Caco-2 (cell line): ENCODE measurements at regions not wholly inside any gene's neighbourhood (a gene's known extent, or its start where the extent isn't known, plus 50 kb on each side); places are given as distances from the start of the nearest gene placed in this dataset.

Experiments used
- BruUV-seq: library from RNA; stranded (reverse); fragments of 400-500 nt; replicated peaks from 2 replicates; lab custom pipeline; 2021; lab: Mats Ljungman, UMichigan
- CTCF ChIA-PET: fragments of 300-600 bp; sonication (Branson Sonifier 250); formaldehyde crosslinking; loops from one replicate; lab custom pipeline; 2022; ENCODE audit warnings: antibody characterized with exemption; lab: Charles Lee
- POLR2A ChIA-PET: fragments of 300-600 bp; sonication (Branson Sonifier 250); formaldehyde crosslinking; loops from one replicate; lab custom pipeline; 2022; ENCODE audit warnings: antibody characterized with exemption; lab: Charles Lee
- DNase-seq, 2 experiments: peaks; one replicate each; pipeline versions ENCODE4 v3.0.0 to v3.0.0-alpha.2; 2020 to 2022
- H3K27me3 ChIP-seq: replicated peaks from 2 replicates; pipeline ENCODE4 v1.6.0; 2011; ENCODE audit warnings: low read length; ENCODE audit not compliant: control insufficient read depth, insufficient read depth
- H3K36me3 ChIP-seq: 2 replicates; pipeline ENCODE4 v1.5.1; 2011; ENCODE audit warnings: low read length; ENCODE audit not compliant: control insufficient read depth, insufficient read depth
- H3K4me1 ChIP-seq: fragments of 250-450 bp; sonication (Bioruptor Pico); 2 replicates; pipeline ENCODE4 v1.5.1; 2020; ENCODE audit warnings: mild to moderate bottlenecking
- H3K4me3 ChIP-seq: 2 replicates; pipeline ENCODE4 v1.5.1; 2011; ENCODE audit warnings: low read depth, mild to moderate bottlenecking, control low read depth, low read length
- H3K9me3 ChIP-seq: fragments of 250-450 bp; sonication (Bioruptor Pico); 2 replicates; pipeline ENCODE4 v1.5.1; 2020; ENCODE audit warnings: mild to moderate bottlenecking, moderate library complexity
- H3K27ac Mint-ChIP-seq: one replicate; pipeline ENCODE4 v1.8.0; 2022; ENCODE audit warnings: mixed read lengths; ENCODE audit not compliant: unreplicated experiment
- H3K27me3 Mint-ChIP-seq: one replicate; pipeline ENCODE4 v1.8.0; 2022; ENCODE audit warnings: mixed read lengths; ENCODE audit not compliant: insufficient read depth, unreplicated experiment
- H3K36me3 Mint-ChIP-seq: one replicate; pipeline ENCODE4 v1.8.0; 2022; ENCODE audit warnings: mild to moderate bottlenecking, mixed read lengths; ENCODE audit not compliant: insufficient read depth, unreplicated experiment
- H3K4me1 Mint-ChIP-seq: one replicate; pipeline ENCODE4 v1.8.0; 2022; ENCODE audit warnings: low read depth, mixed read lengths; ENCODE audit not compliant: unreplicated experiment
- H3K4me3 Mint-ChIP-seq: one replicate; pipeline ENCODE4 v1.8.0; 2022; ENCODE audit warnings: mild to moderate bottlenecking, moderate library complexity, mixed read lengths; ENCODE audit not compliant: unreplicated experiment
- H3K9me3 Mint-ChIP-seq: one replicate; pipeline ENCODE4 v1.8.0; 2022; ENCODE audit warnings: mixed read lengths; ENCODE audit not compliant: unreplicated experiment
- CTCF ChIP-seq, 2 experiments: fragments of 200-600 bp in 1 of 2; IDR thresholded peaks; 1 replicate in 1 of 2; 2 replicates in 1 of 2; pipeline versions ENCODE4 v1.5.1 to v1.8.0; 2011 to 2022; ENCODE audit warnings: antibody characterized with exemption in 1 of 2, control low read depth in 1 of 2, inconsistent platforms in 1 of 2, low read depth in 1 of 2, low read length in 1 of 2, mild to moderate bottlenecking in 1 of 2, moderate library complexity in 1 of 2; ENCODE audit not compliant: insufficient read depth in 1 of 2, severe bottlenecking in 1 of 2, unreplicated experiment in 1 of 2
- intact Hi-C: fragments of 100-400 bp; cut with micrococcal nuclease; formaldehyde crosslinking; loops from one replicate; pipeline ENCODE4 v1.10.0; 2022; ENCODE audit not compliant: unreplicated experiment

GRCh38 chr20:53737396-53738038, 143.9 kb upstream of the ZNF217 start:
- no peak for DNase-seq
- Mint-ChIP-seq H3K27me3 (no peaks in the 10 kb centered on the region), H3K4me1 (peaks cover 74% of the 10 kb centered on the region), H3K4me3 (peak overlapping the region; percentile 72), H3K27ac (peak overlapping the region; percentile 95), H3K9me3 (no peaks in the 10 kb centered on the region), H3K36me3 (peaks cover 5% of the 10 kb centered on the region)
- Histone ChIP-seq H3K9me3 (no peaks in the 10 kb centered on the region), H3K4me3 (peak overlapping the region; percentile 35), H3K36me3 (no peaks in the 10 kb centered on the region), H3K4me1 (peaks cover 75% of the 10 kb centered on the region), H3K27me3 (no peaks in the 10 kb centered on the region)
- intact Hi-C loops: loop anchor here (1.0 to 10.0 kb wide), 10 partner anchors 11 to 327 kb away; no protein-coding TSS in a partner anchor
- POLR2A ChIA-PET: interaction anchor here (0.6 to 2.7 kb wide), 8 partner anchors 24 to 116 kb away, joined by 3 to 34 read pairs (median 6); no protein-coding TSS in a partner anchor
- TF ChIP-seq CTCF (IDR thresholded peaks at IDR 0.05; ENCODE audit: insufficient read depth in 1 of 2, low read depth in 1 of 2, low read length in 1 of 2, severe bottlenecking in 1 of 2, unreplicated experiment in 1 of 2): no peak
- CTCF ChIA-PET: interaction anchor here (0.7 to 2.7 kb wide), 9 partner anchors 19 to 167 kb away, joined by 3 to 14 read pairs (median 4); no protein-coding TSS in a partner anchor
- BruUV-seq: no TSS peak

- no peaks in the 10 kb centered on the region for H3K9me3 ChIP-seq
- no peak for TF ChIP-seq CTCF (IDR thresholded peaks at IDR 0.05; ENCODE audit: insufficient read depth in 1 of 2, low read depth in 1 of 2, low read length in 1 of 2, severe bottlenecking in 1 of 2, unreplicated experiment in 1 of 2)
- POLR2A ChIA-PET: interaction anchor here (0.5 to 2.7 kb wide), 5 partner anchors 23 to 129 kb away, joined by 3 to 12 read pairs (median 5); no protein-coding TSS in a partner anchor
- H3K27me3 Mint-ChIP-seq: no peaks in the 10 kb centered on the region
- H3K27me3 ChIP-seq: no peaks in the 10 kb centered on the region
- peaks cover 77% of the 10 kb centered on the region for H3K4me1 ChIP-seq
- no peaks in the 10 kb centered on the region for H3K9me3 Mint-ChIP-seq
- H3K36me3 ChIP-seq: no peaks in the 10 kb centered on the region
- no TSS peak for BruUV-seq
- H3K36me3 Mint-ChIP-seq: peaks cover 5% of the 10 kb centered on the region
- peak overlapping the region; percentile 95 for H3K27ac Mint-ChIP-seq
- no peak for DNase-seq
- CTCF ChIA-PET: interaction anchor here (0.6 to 2.2 kb wide), 11 partner anchors 18 to 179 kb away, joined by 3 to 14 read pairs (median 3); no protein-coding TSS in a partner anchor
- H3K4me3 ChIP-seq: no peak overlapping the region
- peaks cover 74% of the 10 kb centered on the region for H3K4me1 Mint-ChIP-seq
- H3K4me3 Mint-ChIP-seq: peak overlapping the region; percentile 72
- intact Hi-C loops: loop anchor here (10.0 kb wide), 1 partner anchor 328 kb away; no protein-coding TSS in a partner anchor
These were observed 143.2 kb upstream of the ZNF217 start for GRCh38 chr20:53736757-53737395.

- H3K36me3 Mint-ChIP-seq: peaks cover 5% of the 10 kb centered on the region
- peaks cover 71% of the 10 kb centered on the region for H3K4me1 Mint-ChIP-seq
- no peaks in the 10 kb centered on the region for H3K36me3 ChIP-seq
- peaks cover 72% of the 10 kb centered on the region for H3K4me1 ChIP-seq
- no peaks in the 10 kb centered on the region for H3K9me3 ChIP-seq
- no peaks in the 10 kb centered on the region for H3K27me3 Mint-ChIP-seq
- no TSS peak for BruUV-seq
- peak overlapping the region; percentile 72 for H3K4me3 Mint-ChIP-seq
- peak overlapping the region; percentile 95 for H3K27ac Mint-ChIP-seq
- POLR2A ChIA-PET: interaction anchor here (0.5 to 2.7 kb wide), 7 partner anchors 29 to 223 kb away, joined by 3 to 12 read pairs (median 4); no protein-coding TSS in a partner anchor
- intact Hi-C loops: loop anchor here (10.0 kb wide), 1 partner anchor 329 kb away; no protein-coding TSS in a partner anchor
- H3K27me3 ChIP-seq: no peaks in the 10 kb centered on the region
- CTCF ChIA-PET: interaction anchor here (0.5 to 2.2 kb wide), 13 partner anchors 18 to 181 kb away, joined by 3 to 14 read pairs (median 3); no protein-coding TSS in a partner anchor
- DNase-seq: peak; percentile 56 to 69
- H3K9me3 Mint-ChIP-seq: no peaks in the 10 kb centered on the region
- H3K4me3 ChIP-seq: no peak overlapping the region
- TF ChIP-seq CTCF (IDR thresholded peaks at IDR 0.05; ENCODE audit: insufficient read depth in 1 of 2, low read depth in 1 of 2, low read length in 1 of 2, severe bottlenecking in 1 of 2, unreplicated experiment in 1 of 2): no peak
These were observed 142.6 kb upstream of the ZNF217 start for GRCh38 chr20:53736122-53736756.
